ENCODE measurements at regions not wholly inside any gene's neighbourhood (a gene's known extent, or its start where the extent isn't known, plus 50 kb on each side); places are given as distances from the start of the nearest gene placed in this dataset.

DNA sequence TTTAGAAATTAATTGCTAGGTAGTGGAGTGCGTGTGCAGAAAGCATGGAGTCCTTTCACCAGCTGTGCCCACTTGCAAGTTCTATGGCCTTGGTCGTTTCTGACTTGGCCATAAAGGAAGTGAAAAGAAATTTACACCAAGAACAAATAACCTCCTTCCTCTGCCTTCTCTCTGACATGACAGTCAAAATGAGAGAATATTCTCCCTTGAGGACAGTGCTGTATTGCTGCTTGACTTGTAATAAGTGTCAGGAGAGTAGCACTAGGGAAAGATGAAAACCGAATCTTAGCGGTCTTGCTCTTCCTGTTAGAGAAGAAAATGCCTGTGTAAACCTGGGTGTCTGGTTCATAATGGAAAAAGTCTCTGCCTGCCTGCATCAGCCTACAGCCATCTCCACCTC lies 333.1 kb upstream of the RAG2 start:
- Histone ChIP-seq H2AFZ (ENCODE audit: insufficient read depth, low read depth, low read length, poor library complexity, severe bottlenecking) (no peak overlapping the region), H3K36me3 (replicated peaks in 1 of 2; ENCODE audit: control insufficient read depth in 1 of 2, insufficient read depth in 2 of 2, low read length in 2 of 2) (no peaks in the 10 kb centered on the region), H3K9me3 (replicated peaks in 1 of 2; ENCODE audit: control insufficient read depth in 1 of 2, insufficient read depth in 1 of 2, low read length in 2 of 2) (peaks cover 4 to 5% of the 10 kb centered on the region in 2 donors), H3K4me2 (replicated peaks; ENCODE audit: extremely low read depth, low read length, poor library complexity, severe bottlenecking) (no peak overlapping the region), H4K20me1 (ENCODE audit: insufficient read depth, low read length) (no peaks in the 10 kb centered on the region), H3K27ac (ENCODE audit: low read depth in 1 of 2, low read length in 2 of 2) (no peak overlapping the region), H3K4me1 (ENCODE audit: control insufficient read depth in 1 of 2, insufficient read depth in 2 of 2, low read length in 2 of 2) (no peaks in the 10 kb centered on the region), H3K79me2 (ENCODE audit: insufficient read depth, low read length) (no peaks in the 10 kb centered on the region), H3K27me3 (ENCODE audit: control insufficient read depth in 2 of 2, insufficient read depth in 2 of 2, low read length in 2 of 2) (no peaks in the 10 kb centered on the region), H3K9ac (ENCODE audit: insufficient read depth, low read length, poor library complexity, severe bottlenecking) (no peak overlapping the region), H3K4me3 (replicated peaks in 1 of 3; ENCODE audit: low read depth in 2 of 3, low read length in 3 of 3) (no peak overlapping the region)
- no peak overlapping the region for H3K4me3 Mint-ChIP-seq
- no peak for DNase-seq
- H3K4me1 Mint-ChIP-seq: no peaks in the 10 kb centered on the region
- TF ChIP-seq, protein P1, sequence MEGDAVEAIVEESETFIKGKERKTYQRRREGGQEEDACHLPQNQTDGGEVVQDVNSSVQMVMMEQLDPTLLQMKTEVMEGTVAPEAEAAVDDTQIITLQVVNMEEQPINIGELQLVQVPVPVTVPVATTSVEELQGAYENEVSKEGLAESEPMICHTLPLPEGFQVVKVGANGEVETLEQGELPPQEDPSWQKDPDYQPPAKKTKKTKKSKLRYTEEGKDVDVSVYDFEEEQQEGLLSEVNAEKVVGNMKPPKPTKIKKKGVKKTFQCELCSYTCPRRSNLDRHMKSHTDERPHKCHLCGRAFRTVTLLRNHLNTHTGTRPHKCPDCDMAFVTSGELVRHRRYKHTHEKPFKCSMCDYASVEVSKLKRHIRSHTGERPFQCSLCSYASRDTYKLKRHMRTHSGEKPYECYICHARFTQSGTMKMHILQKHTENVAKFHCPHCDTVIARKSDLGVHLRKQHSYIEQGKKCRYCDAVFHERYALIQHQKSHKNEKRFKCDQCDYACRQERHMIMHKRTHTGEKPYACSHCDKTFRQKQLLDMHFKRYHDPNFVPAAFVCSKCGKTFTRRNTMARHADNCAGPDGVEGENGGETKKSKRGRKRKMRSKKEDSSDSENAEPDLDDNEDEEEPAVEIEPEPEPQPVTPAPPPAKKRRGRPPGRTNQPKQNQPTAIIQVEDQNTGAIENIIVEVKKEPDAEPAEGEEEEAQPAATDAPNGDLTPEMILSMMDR (IDR thresholded peaks at IDR 0.05): no peak
- no peaks in the 10 kb centered on the region for H3K36me3 Mint-ChIP-seq
- H3K27me3 Mint-ChIP-seq (ENCODE audit: low read depth in 3 of 3): no peaks in the 10 kb centered on the region
- H3K27ac Mint-ChIP-seq: no peak overlapping the region
- intact Hi-C loops (cut with micrococcal nuclease): no loop called here
- WGBS (ENCODE audit: insufficient coverage): no CpG with 5 or more reads among the region's 4 CpGs
- H3K9me3 Mint-ChIP-seq: peaks cover 0 to 4% (median 2%) of the 10 kb centered on the region in 7 donors

- no peak overlapping the region for H3K27ac ChIP-seq (ENCODE audit: low read depth in 1 of 2, low read length in 2 of 2)
- peaks cover 4 to 5% of the 10 kb centered on the region in 2 donors for H3K9me3 ChIP-seq (replicated peaks in 1 of 2; ENCODE audit: control insufficient read depth in 1 of 2, insufficient read depth in 1 of 2, low read length in 2 of 2)
- no peak overlapping the region for H3K9ac ChIP-seq (ENCODE audit: insufficient read depth, low read length, poor library complexity, severe bottlenecking)
- no peaks in the 10 kb centered on the region for H4K20me1 ChIP-seq (ENCODE audit: insufficient read depth, low read length)
- H3K36me3 ChIP-seq (replicated peaks in 1 of 2; ENCODE audit: control insufficient read depth in 1 of 2, insufficient read depth in 2 of 2, low read length in 2 of 2): no peaks in the 10 kb centered on the region
- no peaks in the 10 kb centered on the region for H3K36me3 Mint-ChIP-seq
- no peaks in the 10 kb centered on the region for H3K4me1 ChIP-seq (ENCODE audit: control insufficient read depth in 1 of 2, insufficient read depth in 2 of 2, low read length in 2 of 2)
- no peaks in the 10 kb centered on the region for H3K27me3 ChIP-seq (ENCODE audit: control insufficient read depth in 2 of 2, insufficient read depth in 2 of 2, low read length in 2 of 2)
- no peak overlapping the region for H3K4me3 Mint-ChIP-seq
- H3K4me1 Mint-ChIP-seq: no peaks in the 10 kb centered on the region
- intact Hi-C loops (cut with micrococcal nuclease): no loop called here
- TF ChIP-seq, protein P1 (IDR thresholded peaks at IDR 0.05): no peak
- H3K79me2 ChIP-seq (ENCODE audit: insufficient read depth, low read length): no peaks in the 10 kb centered on the region
- H3K9me3 Mint-ChIP-seq: peaks cover 0 to 4% (median 2%) of the 10 kb centered on the region in 7 donors
- H3K4me3 ChIP-seq (replicated peaks in 1 of 3; ENCODE audit: low read depth in 2 of 3, low read length in 3 of 3): no peak overlapping the region
- H2AFZ ChIP-seq (ENCODE audit: insufficient read depth, low read depth, low read length, poor library complexity, severe bottlenecking): no peak overlapping the region
- H3K27ac Mint-ChIP-seq: no peak overlapping the region
- 74% methylated on average over 2 of the region's 3 CpGs for WGBS (ENCODE audit: insufficient coverage)
- DNase-seq: no peak
- H3K27me3 Mint-ChIP-seq (ENCODE audit: low read depth in 3 of 3): no peaks in the 10 kb centered on the region
- no peak overlapping the region for H3K4me2 ChIP-seq (replicated peaks; ENCODE audit: extremely low read depth, low read length, poor library complexity, severe bottlenecking)
These were observed 332.2 kb upstream of the RAG2 start for GRCh38 chr11:36930256-36930655.
